Pancreas (tissue), 10 donors: ENCODE measurements at regions not wholly inside any gene's neighbourhood (a gene's known extent, or its start where the extent isn't known, plus 50 kb on each side); places are given as distances from the start of the nearest gene placed in this dataset.

Source experiments
- ATAC-seq, 4 donors: fragments of 200-7000 bp; cut with Tn5 transposase; one replicate each; pipeline versions ENCODE4 v1.8.0 to v1.9.1; 2020; ENCODE audit warnings: mild to moderate bottlenecking in 4 of 4, moderate library complexity in 4 of 4
- DNase-seq, 6 donors: peaks; one replicate each; pipeline ENCODE4 v3.0.0-alpha.2; 2020
- FAIRE-seq: peaks from 2 replicates; lab custom pipeline; 2012; peaks lifted over from hg19 to GRCh38; lab: Jason Lieb, UNC
- H3K27ac ChIP-seq, 4 donors: fragments of 200-600 bp; sonication (generic); 1 replicate in 3 of 4; 2 replicates in 1 of 4; pipeline versions ENCODE4 v1.5.0 to v1.8.0; 2020
- H3K27me3 ChIP-seq, 4 donors: fragments of 200-600 bp; one replicate each; pipeline ENCODE4 v1.8.0; 2021
- H3K36me3 ChIP-seq, 3 donors: fragments of 200-600 bp; sonication (generic) in 1 of 3; one replicate each; pipeline versions ENCODE4 v1.5.0 to v1.8.0; 2020 to 2021
- H3K4me1 ChIP-seq, 3 donors: fragments of 200-600 bp; one replicate each; pipeline ENCODE4 v1.8.0; 2021
- H3K4me3 ChIP-seq, 4 donors: fragments of 200-600 bp; sonication (generic) in 2 of 4; one replicate each; pipeline versions ENCODE4 v1.5.0 to v1.8.0; 2020 to 2021
- H3K9me3 ChIP-seq, 4 donors: fragments of 200-600 bp; one replicate each; pipeline ENCODE4 v1.8.0; 2021
- WGBS, 2 donors: extraction: QIAGEN DNeasy Blood & Tissue Kit; methylation state at CpG; one replicate each; pipeline ENCODE4 v1.1.7; 2013; 5-methylcytosine and 5-hydroxymethylcytosine counted together
- intact Hi-C, 3 donors: fragments of 100-400 bp; cut with DNase I; formaldehyde crosslinking; loops; one replicate each; pipeline versions ENCODE4 v1.11.1 to v1.14.2; 2022
- TF ChIP-seq, protein P1 (sequence below), 4 donors: fragments of 200-600 bp; sonication (generic) in 3 of 4; IDR thresholded peaks; one replicate each; pipeline versions ENCODE4 v1.5.0 to v1.8.0; 2021; ENCODE audit warnings: antibody characterized with exemption in 4 of 4
- donor health status: healthy with polysubstance abuse.
- donor health status: DM: no; HTN: no; CAD: no; lungs with moderate emphysema.
- donor health status: DM: no; HTN: no; CAD: no.
- donor health status: control.
- donor health status: control.
- donor health status: Bipolar disorder and iron deficiency.
- donor health status: DM: yes; HTN: yes; CAD: no.
- donor health status: DM: no; HTN: no; CAD: no.
- donor health status: DM: no; HTN: no; CAD: no.
- donor health status: DM: yes; HTN: yes; CAD: no.

DNA sequence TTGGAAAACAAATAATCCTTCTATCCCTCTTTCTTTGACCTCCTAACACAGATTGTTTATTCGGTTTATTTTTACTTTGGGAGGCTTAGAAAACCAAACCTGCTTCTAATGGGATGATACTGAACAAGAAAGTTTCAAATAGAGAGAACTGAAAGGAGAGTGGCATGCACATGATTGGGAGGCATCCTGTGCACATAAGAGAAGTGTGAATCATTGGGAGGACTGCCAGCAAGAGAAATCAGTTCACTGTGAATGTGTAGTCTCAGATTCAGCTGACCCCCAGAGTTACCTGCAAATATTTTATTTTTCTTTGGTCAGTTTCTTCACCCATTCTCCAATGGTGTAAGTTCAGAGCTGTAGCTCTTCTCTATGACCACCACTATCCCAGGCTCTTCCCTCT lies 1363.2 kb upstream of the ACVR2A start:
- no peaks in the 10 kb centered on the region for H3K9me3 ChIP-seq
- no peak for FAIRE-seq

DNA sequence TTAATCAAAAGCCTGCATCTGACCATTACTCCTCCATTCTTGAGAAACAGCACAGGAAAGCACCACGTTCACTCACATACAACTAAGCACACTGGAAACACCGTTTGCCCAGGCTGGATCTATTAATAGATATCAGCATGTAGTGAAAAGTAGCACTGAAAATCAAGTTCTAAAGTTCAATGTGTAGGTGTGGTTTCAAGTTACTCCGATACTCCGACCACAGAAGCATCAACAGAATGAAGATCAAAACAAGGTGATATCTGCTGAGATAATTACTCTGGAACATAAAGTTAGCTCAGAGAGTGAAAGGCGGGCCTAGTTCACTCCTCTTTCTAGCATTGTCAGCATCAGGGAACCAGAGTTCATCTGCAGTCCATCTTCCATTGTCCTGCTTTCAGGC lies 1367.4 kb upstream of the ACVR2A start:
- intact Hi-C loops: no loop called here
- DNase-seq: no peak

More for the DNA sequence above, 1363.2 kb upstream of the ACVR2A start:
- WGBS, 2 donors: 84 to 87% methylated on average over 1 of the region's 1 CpG
- Histone ChIP-seq H3K27ac (no peak overlapping the region), H3K4me3 (no peak overlapping the region), H3K4me1 (no peaks in the 10 kb centered on the region), H3K27me3 (no peaks in the 10 kb centered on the region), H3K36me3 (no peaks in the 10 kb centered on the region)
- ATAC-seq (no peak), DNase-seq (no peak)
- intact Hi-C loops: no loop called here
- TF ChIP-seq, protein P1, sequence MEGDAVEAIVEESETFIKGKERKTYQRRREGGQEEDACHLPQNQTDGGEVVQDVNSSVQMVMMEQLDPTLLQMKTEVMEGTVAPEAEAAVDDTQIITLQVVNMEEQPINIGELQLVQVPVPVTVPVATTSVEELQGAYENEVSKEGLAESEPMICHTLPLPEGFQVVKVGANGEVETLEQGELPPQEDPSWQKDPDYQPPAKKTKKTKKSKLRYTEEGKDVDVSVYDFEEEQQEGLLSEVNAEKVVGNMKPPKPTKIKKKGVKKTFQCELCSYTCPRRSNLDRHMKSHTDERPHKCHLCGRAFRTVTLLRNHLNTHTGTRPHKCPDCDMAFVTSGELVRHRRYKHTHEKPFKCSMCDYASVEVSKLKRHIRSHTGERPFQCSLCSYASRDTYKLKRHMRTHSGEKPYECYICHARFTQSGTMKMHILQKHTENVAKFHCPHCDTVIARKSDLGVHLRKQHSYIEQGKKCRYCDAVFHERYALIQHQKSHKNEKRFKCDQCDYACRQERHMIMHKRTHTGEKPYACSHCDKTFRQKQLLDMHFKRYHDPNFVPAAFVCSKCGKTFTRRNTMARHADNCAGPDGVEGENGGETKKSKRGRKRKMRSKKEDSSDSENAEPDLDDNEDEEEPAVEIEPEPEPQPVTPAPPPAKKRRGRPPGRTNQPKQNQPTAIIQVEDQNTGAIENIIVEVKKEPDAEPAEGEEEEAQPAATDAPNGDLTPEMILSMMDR (IDR thresholded peaks at IDR 0.05): no peak

DNA sequence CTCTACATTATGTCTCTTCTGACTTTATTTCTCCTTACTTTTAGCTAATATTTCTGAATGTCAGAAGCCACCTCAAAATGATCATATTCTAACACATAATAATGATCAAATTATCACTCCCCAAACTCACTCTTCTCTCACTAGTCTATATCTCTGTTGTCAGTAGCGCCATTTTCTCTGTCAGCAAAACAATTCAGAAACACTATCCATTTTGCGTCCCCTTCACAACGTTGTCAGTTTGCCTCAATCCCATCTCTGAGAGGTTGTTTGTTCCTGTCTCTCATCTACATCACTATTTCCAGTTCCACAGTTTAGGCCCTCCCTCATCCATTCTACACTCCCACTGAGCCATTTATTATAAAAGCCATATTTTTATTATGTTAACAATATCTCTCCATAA lies 1376.3 kb upstream of the ACVR2A start:
- no peak for DNase-seq
- H3K27ac ChIP-seq: no peak overlapping the region
- H3K4me1 ChIP-seq: no peaks in the 10 kb centered on the region
- 79 to 84% methylated on average over 3 of the region's 3 CpGs for WGBS, 2 donors
- intact Hi-C loops: no loop called here
- H3K4me3 ChIP-seq: no peak overlapping the region
- TF ChIP-seq, protein P1 (IDR thresholded peaks at IDR 0.05): no peak
- no peaks in the 10 kb centered on the region for H3K36me3 ChIP-seq
- no peak for ATAC-seq
- H3K9me3 ChIP-seq: no peaks in the 10 kb centered on the region
- peaks cover 0 to 5% (median 0%) of the 10 kb centered on the region in 4 donors for H3K27me3 ChIP-seq
- FAIRE-seq: no peak

More for the DNA sequence above, 1367.4 kb upstream of the ACVR2A start:
- ATAC-seq (no peak), FAIRE-seq (no peak)
- no peaks in the 10 kb centered on the region for H3K27me3 ChIP-seq
- H3K36me3 ChIP-seq: no peaks in the 10 kb centered on the region
- no peaks in the 10 kb centered on the region for H3K9me3 ChIP-seq
- no peaks in the 10 kb centered on the region for H3K4me1 ChIP-seq
- no peak overlapping the region for H3K4me3 ChIP-seq
- TF ChIP-seq, protein P1 (IDR thresholded peaks at IDR 0.05): no peak
- H3K27ac ChIP-seq: no peak overlapping the region
- 46 to 52% methylated on average over 5 of the region's 5 CpGs for WGBS, 2 donors

DNA sequence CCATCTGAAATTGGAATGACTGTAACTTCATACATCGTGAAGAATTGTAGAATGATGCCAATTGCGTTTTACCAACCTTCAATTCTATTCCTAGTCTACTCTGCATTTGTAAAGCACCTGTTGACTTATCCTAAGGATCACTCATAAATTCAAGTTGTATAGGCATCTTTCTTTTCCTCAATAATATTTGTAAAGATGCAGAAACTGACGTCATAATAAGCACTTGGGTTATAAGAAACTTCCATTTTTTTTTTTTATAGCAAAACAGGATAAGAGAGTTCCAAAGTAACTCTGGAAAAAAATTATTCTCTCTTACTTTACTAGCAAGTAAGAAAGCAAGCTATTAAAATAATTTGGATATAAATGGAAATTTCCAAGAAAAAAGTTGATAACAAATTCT lies 1377.4 kb upstream of the ACVR2A start:
- FAIRE-seq: no peak
- H3K4me1 ChIP-seq: no peaks in the 10 kb centered on the region
- no peaks in the 10 kb centered on the region for H3K36me3 ChIP-seq

DNA sequence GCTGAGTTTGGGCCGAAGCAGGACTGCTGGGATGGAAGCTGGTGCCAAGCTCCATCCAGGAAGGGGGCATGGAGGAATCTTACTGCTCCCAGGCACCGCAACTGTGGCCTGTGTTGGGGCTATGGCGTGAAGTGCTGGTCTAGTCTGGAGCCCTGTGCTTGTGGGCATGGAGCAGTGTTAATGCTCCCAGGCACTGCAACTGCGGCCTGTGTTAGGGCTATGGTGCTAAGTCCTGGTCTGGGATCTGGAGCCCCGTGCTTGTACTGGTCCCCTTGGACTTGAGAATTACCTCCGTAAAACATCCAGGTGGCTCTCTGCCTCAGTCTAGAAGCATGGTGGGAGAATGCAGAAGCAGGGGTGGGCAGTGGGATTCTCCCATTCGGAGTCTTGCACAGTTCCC lies 1379.4 kb upstream of the ACVR2A start:
- Histone ChIP-seq H3K9me3 (no peaks in the 10 kb centered on the region), H3K4me3 (no peak overlapping the region), H3K4me1 (no peaks in the 10 kb centered on the region), H3K27ac (no peak overlapping the region), H3K36me3 (no peaks in the 10 kb centered on the region), H3K27me3 (peaks cover 0 to 5% (median 0%) of the 10 kb centered on the region in 4 donors)
- peak in 1 of 6 donors; percentile 22 for DNase-seq
- TF ChIP-seq, protein P1 (IDR thresholded peaks at IDR 0.05): no peak
- 83 to 94% methylated on average over 7 of the region's 7 CpGs for WGBS, 2 donors
- intact Hi-C loops: no loop called here
- ATAC-seq: no peak
- no peak for FAIRE-seq

More for the DNA sequence above, 1377.4 kb upstream of the ACVR2A start:
- TF ChIP-seq, protein P1 (IDR thresholded peaks at IDR 0.05): no peak
- ATAC-seq (no peak), DNase-seq (no peak)
- intact Hi-C loops: no loop called here
- Histone ChIP-seq H3K4me3 (no peak overlapping the region), H3K9me3 (no peaks in the 10 kb centered on the region), H3K27ac (no peak overlapping the region), H3K27me3 (peaks cover 0 to 5% (median 0%) of the 10 kb centered on the region in 4 donors)
- WGBS, 2 donors: 68 to 72% methylated on average over 3 of the region's 3 CpGs
